ENCODE measurements at regions not wholly inside any gene's neighbourhood (a gene's known extent, or its start where the extent isn't known, plus 50 kb on each side); places are given as distances from the start of the nearest gene placed in this dataset.

- Mint-ChIP-seq H3K27ac (ENCODE audit: unreplicated experiment) (no peak overlapping the region), H3K4me1 (ENCODE audit: low read depth, unreplicated experiment) (no peaks in the 10 kb centered on the region), H3K4me3 (ENCODE audit: unreplicated experiment) (no peak overlapping the region), H3K9me3 (ENCODE audit: unreplicated experiment) (no peaks in the 10 kb centered on the region), H3K27me3 (ENCODE audit: insufficient read depth, unreplicated experiment) (no peaks in the 10 kb centered on the region), H3K36me3 (ENCODE audit: insufficient read depth, unreplicated experiment) (no peaks in the 10 kb centered on the region)
- POLR2A ChIA-PET: no interaction called here
- BruUV-seq (replicated peaks): no TSS peak
- DNase-seq: no peak
- TF ChIP-seq, protein P1, sequence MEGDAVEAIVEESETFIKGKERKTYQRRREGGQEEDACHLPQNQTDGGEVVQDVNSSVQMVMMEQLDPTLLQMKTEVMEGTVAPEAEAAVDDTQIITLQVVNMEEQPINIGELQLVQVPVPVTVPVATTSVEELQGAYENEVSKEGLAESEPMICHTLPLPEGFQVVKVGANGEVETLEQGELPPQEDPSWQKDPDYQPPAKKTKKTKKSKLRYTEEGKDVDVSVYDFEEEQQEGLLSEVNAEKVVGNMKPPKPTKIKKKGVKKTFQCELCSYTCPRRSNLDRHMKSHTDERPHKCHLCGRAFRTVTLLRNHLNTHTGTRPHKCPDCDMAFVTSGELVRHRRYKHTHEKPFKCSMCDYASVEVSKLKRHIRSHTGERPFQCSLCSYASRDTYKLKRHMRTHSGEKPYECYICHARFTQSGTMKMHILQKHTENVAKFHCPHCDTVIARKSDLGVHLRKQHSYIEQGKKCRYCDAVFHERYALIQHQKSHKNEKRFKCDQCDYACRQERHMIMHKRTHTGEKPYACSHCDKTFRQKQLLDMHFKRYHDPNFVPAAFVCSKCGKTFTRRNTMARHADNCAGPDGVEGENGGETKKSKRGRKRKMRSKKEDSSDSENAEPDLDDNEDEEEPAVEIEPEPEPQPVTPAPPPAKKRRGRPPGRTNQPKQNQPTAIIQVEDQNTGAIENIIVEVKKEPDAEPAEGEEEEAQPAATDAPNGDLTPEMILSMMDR (IDR thresholded peaks at IDR 0.05; ENCODE audit: insufficient read depth in 1 of 2, low read depth in 1 of 2, low read length in 1 of 2, severe bottlenecking in 1 of 2, unreplicated experiment in 1 of 2): no peak
- intact Hi-C loops (cut with micrococcal nuclease; ENCODE audit: unreplicated experiment): no loop called here
- Histone ChIP-seq H3K27me3 (replicated peaks; ENCODE audit: control insufficient read depth, insufficient read depth, low read length) (no peaks in the 10 kb centered on the region), H3K4me3 (ENCODE audit: low read depth, low read length) (no peak overlapping the region), H3K9me3 (peaks cover 12% of the 10 kb centered on the region; the same call in 1 of the 2 replicates), H3K4me1 (no peaks in the 10 kb centered on the region), H3K36me3 (ENCODE audit: control insufficient read depth, insufficient read depth, low read length) (no peaks in the 10 kb centered on the region)
- CTCF ChIA-PET: no interaction called here
Measured at GRCh38 chr5:144083185-144083584, 87.3 kb downstream of the YIPF5 start.

GRCh38 chr5:144084971-144085370, 85.5 kb downstream of the YIPF5 start:
- H3K27me3 ChIP-seq (replicated peaks; ENCODE audit: control insufficient read depth, insufficient read depth, low read length): no peaks in the 10 kb centered on the region
- no peak for DNase-seq
- H3K36me3 ChIP-seq (ENCODE audit: control insufficient read depth, insufficient read depth, low read length): no peaks in the 10 kb centered on the region
- ChIA-PET CTCF (no interaction called here), POLR2A (no interaction called here)
- intact Hi-C loops (cut with micrococcal nuclease; ENCODE audit: unreplicated experiment): no loop called here
- BruUV-seq (replicated peaks): no TSS peak
- TF ChIP-seq, protein P1 (IDR thresholded peaks at IDR 0.05; ENCODE audit: insufficient read depth in 1 of 2, low read depth in 1 of 2, low read length in 1 of 2, severe bottlenecking in 1 of 2, unreplicated experiment in 1 of 2): no peak
- no peaks in the 10 kb centered on the region for H3K9me3 Mint-ChIP-seq (ENCODE audit: unreplicated experiment)
- H3K4me3 Mint-ChIP-seq (ENCODE audit: unreplicated experiment): no peak overlapping the region
- H3K27me3 Mint-ChIP-seq (ENCODE audit: insufficient read depth, unreplicated experiment): no peaks in the 10 kb centered on the region
- no peaks in the 10 kb centered on the region for H3K4me1 Mint-ChIP-seq (ENCODE audit: low read depth, unreplicated experiment)
- H3K36me3 Mint-ChIP-seq (ENCODE audit: insufficient read depth, unreplicated experiment): no peaks in the 10 kb centered on the region
- no peak overlapping the region for H3K27ac Mint-ChIP-seq (ENCODE audit: unreplicated experiment)
- H3K4me1 ChIP-seq: no peaks in the 10 kb centered on the region
- H3K9me3 ChIP-seq: peaks cover 12% of the 10 kb centered on the region; the same call in 1 of the 2 replicates
- no peak overlapping the region for H3K4me3 ChIP-seq (ENCODE audit: low read depth, low read length)

GRCh38 chr5:144085381-144085780, 85.1 kb downstream of the YIPF5 start:
- H3K36me3 ChIP-seq (ENCODE audit: control insufficient read depth, insufficient read depth, low read length): no peaks in the 10 kb centered on the region
- ChIA-PET POLR2A (no interaction called here), CTCF (no interaction called here)
- TF ChIP-seq, protein P1 (IDR thresholded peaks at IDR 0.05; ENCODE audit: insufficient read depth in 1 of 2, low read depth in 1 of 2, low read length in 1 of 2, severe bottlenecking in 1 of 2, unreplicated experiment in 1 of 2): no peak
- H3K27me3 ChIP-seq (replicated peaks; ENCODE audit: control insufficient read depth, insufficient read depth, low read length): no peaks in the 10 kb centered on the region
- DNase-seq: no peak
- BruUV-seq (replicated peaks): no TSS peak
- H3K4me1 ChIP-seq: no peaks in the 10 kb centered on the region
- H3K36me3 Mint-ChIP-seq (ENCODE audit: insufficient read depth, unreplicated experiment): no peaks in the 10 kb centered on the region
- intact Hi-C loops (cut with micrococcal nuclease; ENCODE audit: unreplicated experiment): no loop called here
- no peaks in the 10 kb centered on the region for H3K4me1 Mint-ChIP-seq (ENCODE audit: low read depth, unreplicated experiment)
- no peaks in the 10 kb centered on the region for H3K9me3 Mint-ChIP-seq (ENCODE audit: unreplicated experiment)
- H3K4me3 Mint-ChIP-seq (ENCODE audit: unreplicated experiment): no peak overlapping the region
- H3K27ac Mint-ChIP-seq (ENCODE audit: unreplicated experiment): no peak overlapping the region
- H3K4me3 ChIP-seq (ENCODE audit: low read depth, low read length): no peak overlapping the region
- peaks cover 12% of the 10 kb centered on the region; the same call in 1 of the 2 replicates for H3K9me3 ChIP-seq
- H3K27me3 Mint-ChIP-seq (ENCODE audit: insufficient read depth, unreplicated experiment): no peaks in the 10 kb centered on the region

Data from Caco-2 (cell line).